HepG2 (cell line): ENCODE measurements at regions not wholly inside any gene's neighbourhood (a gene's known extent, or its start where the extent isn't known, plus 50 kb on each side); places are given as distances from the start of the nearest gene placed in this dataset.

Experiments used
- DDIT3 ChIP-seq: sonication (generic); formaldehyde crosslinking; IDR thresholded peaks from 2 replicates; pipeline ENCODE4 v1.4.0; 2020; ENCODE audit warnings: mild to moderate bottlenecking, missing genetic modification reagents
- EP300 ChIP-seq, 3 experiments: sonication (generic) in 1 of 3; formaldehyde crosslinking in 1 of 3; IDR thresholded peaks; 2 replicates each; pipeline versions ENCODE4 v1.5.1 to v1.6.1; 2011 to 2020; ENCODE audit warnings: low read depth in 2 of 3, low read length in 2 of 3, borderline replicate concordance in 1 of 3, improper control_type of control experiment in 1 of 3, mild to moderate bottlenecking in 1 of 3, missing genetic modification reagents in 1 of 3, moderate library complexity in 1 of 3
- FOSL1 ChIP-seq: sonication (generic); formaldehyde crosslinking; IDR thresholded peaks from 2 replicates; pipeline ENCODE4 v1.9.0; 2021; ENCODE audit warnings: missing genetic modification reagents, borderline replicate concordance
- HDAC2 ChIP-seq: sonication (generic); formaldehyde crosslinking; IDR thresholded peaks from 2 replicates; pipeline ENCODE4 v1.4.0; 2020; ENCODE audit warnings: missing genetic modification reagents
- MIXL1 ChIP-seq: IDR thresholded peaks from 2 replicates; pipeline ENCODE4 v1.6.1; 2016
- PAF1 ChIP-seq: IDR thresholded peaks from 2 replicates; pipeline ENCODE4 v1.6.1; 2016; ENCODE audit warnings: missing genetic modification reagents, missing compliant biosample characterization
- POLR2A ChIP-seq, 2 experiments: IDR thresholded peaks; 2 replicates each; pipeline ENCODE4 v1.6.1; 2011; ENCODE audit warnings: low read depth in 2 of 2, low read length in 2 of 2, mild to moderate bottlenecking in 1 of 2, moderate library complexity in 1 of 2; ENCODE audit not compliant: insufficient read depth in 1 of 2
- TARDBP ChIP-seq: sonication (generic); formaldehyde crosslinking; IDR thresholded peaks from 2 replicates; pipeline ENCODE4 v1.8.0; 2022; ENCODE audit warnings: mild to moderate bottlenecking, missing genetic modification reagents
- ZNF256 ChIP-seq: sonication (generic); formaldehyde crosslinking; conservative IDR thresholded peaks from 2 replicates; pipeline ENCODE4 v1.4.0; 2020; ENCODE audit warnings: missing genetic modification reagents
- ZNF530 ChIP-seq: sonication (generic); formaldehyde crosslinking; IDR thresholded peaks from 2 replicates; pipeline ENCODE4 v1.5.0; 2020; ENCODE audit warnings: low read depth, mild to moderate bottlenecking, missing genetic modification reagents
- TF ChIP-seq, protein P1 (sequence below): sonication (generic); formaldehyde crosslinking; IDR thresholded peaks from one replicate; pipeline ENCODE4 v1.5.1; 2020; ENCODE audit warnings: mild to moderate bottlenecking, missing genetic modification reagents; ENCODE audit errors: not compliant biosample characterization
- TF ChIP-seq, protein P2 (sequence below): sonication (generic); formaldehyde crosslinking; conservative IDR thresholded peaks from 2 replicates; pipeline ENCODE4 v1.4.0; 2020; ENCODE audit warnings: missing genetic modification reagents
- TF ChIP-seq, protein P3 (sequence below), 2 experiments: sonication (generic) in 1 of 2; formaldehyde crosslinking in 1 of 2; IDR thresholded peaks; 2 replicates each; pipeline versions ENCODE4 v1.5.1 to v1.6.1; 2011 to 2020; ENCODE audit warnings: borderline replicate concordance in 1 of 2, low read depth in 1 of 2, low read length in 1 of 2, mild to moderate bottlenecking in 1 of 2, missing genetic modification reagents in 1 of 2, moderate library complexity in 1 of 2
- TF ChIP-seq, protein P4 (sequence below): sonication (generic); formaldehyde crosslinking; IDR thresholded peaks from 2 replicates; pipeline ENCODE4 v1.4.0; 2020; ENCODE audit warnings: missing genetic modification reagents, borderline replicate concordance

GRCh38 chr9:111274737-111275136 is 55.3 kb downstream of the OR2K2 start:
- TF ChIP-seq DDIT3 (CRISPR knock-in tag) = no peak
- TF ChIP-seq PAF1 = no peak
- no peak for TF ChIP-seq TARDBP
- no peak for TF ChIP-seq FOSL1 (CRISPR knock-in tag)
- TF ChIP-seq, protein P1, sequence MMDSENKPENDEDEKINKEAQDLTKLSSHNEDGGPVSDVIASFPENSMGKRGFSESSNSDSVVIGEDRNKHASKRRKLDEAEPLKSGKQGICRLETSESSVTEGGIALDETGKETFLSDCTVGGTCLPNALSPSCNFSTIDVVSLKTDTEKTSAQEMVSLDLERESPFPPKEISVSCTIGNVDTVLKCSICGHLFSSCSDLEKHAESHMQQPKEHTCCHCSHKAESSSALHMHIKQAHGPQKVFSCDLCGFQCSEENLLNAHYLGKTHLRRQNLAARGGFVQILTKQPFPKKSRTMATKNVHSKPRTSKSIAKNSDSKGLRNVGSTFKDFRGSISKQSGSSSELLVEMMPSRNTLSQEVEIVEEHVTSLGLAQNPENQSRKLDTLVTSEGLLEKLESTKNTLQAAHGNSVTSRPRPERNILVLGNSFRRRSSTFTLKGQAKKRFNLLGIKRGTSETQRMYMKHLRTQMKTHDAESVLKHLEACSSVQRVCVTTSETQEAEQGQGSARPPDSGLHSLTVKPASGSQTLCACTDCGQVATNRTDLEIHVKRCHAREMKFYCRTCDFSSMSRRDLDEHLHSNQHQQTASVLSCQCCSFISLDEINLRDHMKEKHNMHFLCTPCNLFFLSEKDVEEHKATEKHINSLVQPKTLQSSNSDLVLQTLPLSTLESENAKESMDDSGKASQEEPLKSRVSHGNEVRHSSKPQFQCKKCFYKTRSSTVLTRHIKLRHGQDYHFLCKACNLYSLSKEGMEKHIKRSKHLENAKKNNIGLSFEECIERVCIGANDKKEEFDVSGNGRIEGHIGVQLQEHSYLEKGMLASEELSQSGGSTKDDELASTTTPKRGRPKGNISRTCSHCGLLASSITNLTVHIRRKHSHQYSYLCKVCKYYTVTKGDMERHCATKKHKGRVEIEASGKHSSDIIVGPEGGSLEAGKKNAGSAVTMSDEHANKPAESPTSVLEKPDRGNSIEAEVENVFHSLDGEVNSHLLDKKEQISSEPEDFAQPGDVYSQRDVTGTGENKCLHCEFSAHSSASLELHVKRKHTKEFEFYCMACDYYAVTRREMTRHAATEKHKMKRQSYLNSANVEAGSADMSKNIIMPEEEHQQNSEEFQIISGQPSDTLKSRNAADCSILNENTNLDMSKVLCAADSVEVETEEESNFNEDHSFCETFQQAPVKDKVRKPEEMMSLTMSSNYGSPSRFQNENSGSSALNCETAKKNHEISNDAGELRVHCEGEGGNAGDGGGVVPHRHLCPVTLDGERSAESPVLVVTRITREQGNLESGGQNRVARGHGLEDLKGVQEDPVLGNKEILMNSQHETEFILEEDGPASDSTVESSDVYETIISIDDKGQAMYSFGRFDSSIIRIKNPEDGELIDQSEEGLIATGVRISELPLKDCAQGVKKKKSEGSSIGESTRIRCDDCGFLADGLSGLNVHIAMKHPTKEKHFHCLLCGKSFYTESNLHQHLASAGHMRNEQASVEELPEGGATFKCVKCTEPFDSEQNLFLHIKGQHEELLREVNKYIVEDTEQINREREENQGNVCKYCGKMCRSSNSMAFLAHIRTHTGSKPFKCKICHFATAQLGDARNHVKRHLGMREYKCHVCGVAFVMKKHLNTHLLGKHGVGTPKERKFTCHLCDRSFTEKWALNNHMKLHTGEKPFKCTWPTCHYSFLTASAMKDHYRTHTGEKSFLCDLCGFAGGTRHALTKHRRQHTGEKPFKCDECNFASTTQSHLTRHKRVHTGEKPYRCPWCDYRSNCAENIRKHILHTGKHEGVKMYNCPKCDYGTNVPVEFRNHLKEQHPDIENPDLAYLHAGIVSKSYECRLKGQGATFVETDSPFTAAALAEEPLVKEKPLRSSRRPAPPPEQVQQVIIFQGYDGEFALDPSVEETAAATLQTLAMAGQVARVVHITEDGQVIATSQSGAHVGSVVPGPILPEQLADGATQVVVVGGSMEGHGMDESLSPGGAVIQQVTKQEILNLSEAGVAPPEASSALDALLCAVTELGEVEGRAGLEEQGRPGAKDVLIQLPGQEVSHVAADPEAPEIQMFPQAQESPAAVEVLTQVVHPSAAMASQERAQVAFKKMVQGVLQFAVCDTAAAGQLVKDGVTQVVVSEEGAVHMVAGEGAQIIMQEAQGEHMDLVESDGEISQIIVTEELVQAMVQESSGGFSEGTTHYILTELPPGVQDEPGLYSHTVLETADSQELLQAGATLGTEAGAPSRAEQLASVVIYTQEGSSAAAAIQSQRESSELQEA = no peak
- TF ChIP-seq MIXL1 (CRISPR knock-in tag) = no peak
- TF ChIP-seq, protein P2, sequence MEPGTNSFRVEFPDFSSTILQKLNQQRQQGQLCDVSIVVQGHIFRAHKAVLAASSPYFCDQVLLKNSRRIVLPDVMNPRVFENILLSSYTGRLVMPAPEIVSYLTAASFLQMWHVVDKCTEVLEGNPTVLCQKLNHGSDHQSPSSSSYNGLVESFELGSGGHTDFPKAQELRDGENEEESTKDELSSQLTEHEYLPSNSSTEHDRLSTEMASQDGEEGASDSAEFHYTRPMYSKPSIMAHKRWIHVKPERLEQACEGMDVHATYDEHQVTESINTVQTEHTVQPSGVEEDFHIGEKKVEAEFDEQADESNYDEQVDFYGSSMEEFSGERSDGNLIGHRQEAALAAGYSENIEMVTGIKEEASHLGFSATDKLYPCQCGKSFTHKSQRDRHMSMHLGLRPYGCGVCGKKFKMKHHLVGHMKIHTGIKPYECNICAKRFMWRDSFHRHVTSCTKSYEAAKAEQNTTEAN (CRISPR knock-in tag) = no peak
- TF ChIP-seq, protein P3, sequence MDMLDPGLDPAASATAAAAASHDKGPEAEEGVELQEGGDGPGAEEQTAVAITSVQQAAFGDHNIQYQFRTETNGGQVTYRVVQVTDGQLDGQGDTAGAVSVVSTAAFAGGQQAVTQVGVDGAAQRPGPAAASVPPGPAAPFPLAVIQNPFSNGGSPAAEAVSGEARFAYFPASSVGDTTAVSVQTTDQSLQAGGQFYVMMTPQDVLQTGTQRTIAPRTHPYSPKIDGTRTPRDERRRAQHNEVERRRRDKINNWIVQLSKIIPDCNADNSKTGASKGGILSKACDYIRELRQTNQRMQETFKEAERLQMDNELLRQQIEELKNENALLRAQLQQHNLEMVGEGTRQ (IDR thresholded peaks at IDR 0.05; ENCODE audit: low read depth, low read length) = no peak
- TF ChIP-seq, protein P3 (CRISPR knock-in tag; IDR thresholded peaks at IDR 0.05; ENCODE audit: borderline replicate concordance) = no peak
- TF ChIP-seq, protein P4, sequence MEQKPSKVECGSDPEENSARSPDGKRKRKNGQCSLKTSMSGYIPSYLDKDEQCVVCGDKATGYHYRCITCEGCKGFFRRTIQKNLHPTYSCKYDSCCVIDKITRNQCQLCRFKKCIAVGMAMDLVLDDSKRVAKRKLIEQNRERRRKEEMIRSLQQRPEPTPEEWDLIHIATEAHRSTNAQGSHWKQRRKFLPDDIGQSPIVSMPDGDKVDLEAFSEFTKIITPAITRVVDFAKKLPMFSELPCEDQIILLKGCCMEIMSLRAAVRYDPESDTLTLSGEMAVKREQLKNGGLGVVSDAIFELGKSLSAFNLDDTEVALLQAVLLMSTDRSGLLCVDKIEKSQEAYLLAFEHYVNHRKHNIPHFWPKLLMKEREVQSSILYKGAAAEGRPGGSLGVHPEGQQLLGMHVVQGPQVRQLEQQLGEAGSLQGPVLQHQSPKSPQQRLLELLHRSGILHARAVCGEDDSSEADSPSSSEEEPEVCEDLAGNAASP = no peak
- TF ChIP-seq HDAC2 (CRISPR knock-in tag) = no peak
- TF ChIP-seq ZNF256 (CRISPR knock-in tag) = no peak
- TF ChIP-seq POLR2A (IDR thresholded peaks at IDR 0.05; ENCODE audit: insufficient read depth in 1 of 2, low read depth in 2 of 2, low read length in 2 of 2) = no peak
- TF ChIP-seq ZNF530 (CRISPR knock-in tag) = no peak
- TF ChIP-seq EP300 (IDR thresholded peaks at IDR 0.05; ENCODE audit: low read depth in 2 of 2, low read length in 2 of 2) = no peak
- TF ChIP-seq EP300 (CRISPR knock-in tag; IDR thresholded peaks at IDR 0.05; ENCODE audit: borderline replicate concordance) = no peak
